ENCODE measurements at regions not wholly inside any gene's neighbourhood (a gene's known extent, or its start where the extent isn't known, plus 50 kb on each side); places are given as distances from the start of the nearest gene placed in this dataset.

DNA sequence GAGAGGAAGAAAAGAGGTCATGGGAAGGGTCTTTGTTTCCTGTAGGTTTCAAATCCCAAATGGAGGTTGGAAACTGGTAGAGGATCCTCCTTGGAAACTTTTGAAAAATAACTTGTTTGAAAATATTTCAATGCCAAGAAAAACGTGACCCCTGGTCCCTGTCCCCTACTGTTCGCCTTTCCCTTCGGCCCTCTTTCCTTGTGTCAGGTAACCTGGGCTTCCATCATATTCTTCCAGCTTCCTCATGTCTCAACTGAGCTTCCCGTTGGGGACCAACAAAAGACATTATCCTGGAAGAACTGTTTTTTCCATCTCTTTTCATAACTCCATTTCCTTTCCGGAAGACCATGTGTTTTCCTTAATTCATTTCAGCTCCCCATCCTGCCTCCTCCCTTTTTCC, 266.8 kb upstream of the ANKRD55 start:
- H3K9me3 Mint-ChIP-seq: no peaks in the 10 kb centered on the region
- H3K4me1 Mint-ChIP-seq: peaks cover 4 to 11% (median 11%) of the 10 kb centered on the region in 3 donors
- Histone ChIP-seq H3K4me3 (ENCODE audit: low read length) (no peak overlapping the region), H3K36me3 (ENCODE audit: insufficient read depth, low read length) (no peaks in the 10 kb centered on the region), H3K27me3 (ENCODE audit: insufficient read depth, low read length, poor library complexity, severe bottlenecking) (no peaks in the 10 kb centered on the region), H3K4me1 (ENCODE audit: insufficient read depth, low read length) (peaks cover 11% of the 10 kb centered on the region), H3K27ac (ENCODE audit: low read depth, low read length) (no peak overlapping the region), H3K9me3 (ENCODE audit: low read length) (no peaks in the 10 kb centered on the region)
- ChIA-PET CTCF (no interaction called here), POLR2A (no interaction called here)
- DNase-seq: no peak
- H3K36me3 Mint-ChIP-seq: peaks cover 0 to 2% (median 0%) of the 10 kb centered on the region in 3 donors
- H3K4me3 Mint-ChIP-seq: no peak overlapping the region
- no peak overlapping the region for H3K27ac Mint-ChIP-seq
- H3K27me3 Mint-ChIP-seq: peaks cover 3 to 7% of the 10 kb centered on the region in 2 donors

DNA sequence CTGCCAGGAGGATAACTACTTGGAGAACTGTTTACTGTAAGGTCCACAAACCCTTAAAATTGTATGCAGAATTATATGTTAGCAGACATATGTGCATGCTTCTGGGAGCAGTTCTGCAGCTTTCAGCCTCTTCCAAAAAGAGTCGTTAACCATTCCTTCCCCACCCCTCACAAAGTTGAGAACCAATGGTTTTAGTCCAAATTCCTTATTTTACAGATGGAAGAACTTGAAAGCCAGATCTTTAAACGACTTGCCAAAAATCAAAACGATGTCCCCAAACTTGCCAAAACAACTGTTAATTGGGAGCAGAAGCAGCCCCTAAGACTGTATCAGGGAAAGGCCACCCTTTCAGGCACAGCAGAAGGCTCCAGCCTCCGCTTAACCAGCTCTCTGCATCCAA, 266.4 kb upstream of the ANKRD55 start:
- Mint-ChIP-seq H3K9me3 (no peaks in the 10 kb centered on the region), H3K4me3 (no peak overlapping the region), H3K27ac (no peak overlapping the region), H3K36me3 (peaks cover 0 to 2% (median 0%) of the 10 kb centered on the region in 3 donors), H3K4me1 (peaks cover 4 to 11% (median 11%) of the 10 kb centered on the region in 3 donors), H3K27me3 (peaks cover 3 to 11% of the 10 kb centered on the region in 2 donors)
- Histone ChIP-seq H3K4me3 (ENCODE audit: low read length) (no peak overlapping the region), H3K9me3 (ENCODE audit: low read length) (no peaks in the 10 kb centered on the region), H3K4me1 (ENCODE audit: insufficient read depth, low read length) (peaks cover 11% of the 10 kb centered on the region), H3K27ac (ENCODE audit: low read depth, low read length) (no peak overlapping the region), H3K36me3 (ENCODE audit: insufficient read depth, low read length) (no peaks in the 10 kb centered on the region), H3K27me3 (ENCODE audit: insufficient read depth, low read length, poor library complexity, severe bottlenecking) (no peaks in the 10 kb centered on the region)
- POLR2A ChIA-PET: no interaction called here
- CTCF ChIA-PET: no interaction called here
- no peak for DNase-seq

DNA sequence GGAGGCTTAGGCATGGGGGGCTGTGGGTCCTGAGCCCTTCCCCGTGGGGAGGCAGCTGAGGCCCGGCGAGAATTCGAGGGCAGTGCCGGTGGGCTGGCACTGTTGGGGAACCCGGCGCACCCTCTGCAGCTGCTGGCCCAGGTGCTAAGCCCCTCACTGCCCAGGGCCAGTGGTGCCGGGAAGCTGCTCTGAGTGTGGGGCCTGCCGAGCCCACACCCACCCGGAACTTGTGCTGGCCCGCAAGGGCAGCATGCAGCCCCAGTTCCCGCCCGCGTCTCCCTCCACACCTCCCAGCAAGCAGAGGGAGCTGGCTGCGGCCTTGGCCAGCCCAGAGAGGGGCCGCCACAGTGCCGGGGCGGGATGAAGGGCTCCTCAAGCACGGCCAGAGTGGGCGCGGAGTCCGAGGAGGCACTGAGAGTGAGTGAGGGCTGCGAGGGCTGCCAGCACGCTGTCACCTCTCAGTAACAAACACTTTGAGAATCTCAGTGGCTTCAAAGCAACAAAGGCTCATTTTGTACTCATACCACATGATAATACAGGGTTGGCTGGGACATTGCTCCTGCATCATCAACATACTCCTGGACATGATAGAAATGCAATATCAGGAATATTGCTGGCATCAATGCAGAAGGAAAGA, 265.7 kb upstream of the ANKRD55 start:
- Histone ChIP-seq H3K36me3 (ENCODE audit: insufficient read depth, low read length) (no peaks in the 10 kb centered on the region), H3K4me1 (ENCODE audit: insufficient read depth, low read length) (peaks cover 11% of the 10 kb centered on the region), H3K27me3 (ENCODE audit: insufficient read depth, low read length, poor library complexity, severe bottlenecking) (no peaks in the 10 kb centered on the region), H3K9me3 (ENCODE audit: low read length) (no peaks in the 10 kb centered on the region), H3K4me3 (ENCODE audit: low read length) (no peak overlapping the region), H3K27ac (ENCODE audit: low read depth, low read length) (no peak overlapping the region)
- peaks cover 4 to 11% (median 11%) of the 10 kb centered on the region in 3 donors for H3K4me1 Mint-ChIP-seq
- H3K36me3 Mint-ChIP-seq: peaks cover 0 to 2% (median 0%) of the 10 kb centered on the region in 3 donors
- ChIA-PET CTCF (no interaction called here), POLR2A (no interaction called here)
- H3K9me3 Mint-ChIP-seq: no peaks in the 10 kb centered on the region
- no peak overlapping the region for H3K27ac Mint-ChIP-seq
- H3K27me3 Mint-ChIP-seq: peaks cover 3 to 14% of the 10 kb centered on the region in 2 donors
- no peak overlapping the region for H3K4me3 Mint-ChIP-seq
- no peak for DNase-seq

DNA sequence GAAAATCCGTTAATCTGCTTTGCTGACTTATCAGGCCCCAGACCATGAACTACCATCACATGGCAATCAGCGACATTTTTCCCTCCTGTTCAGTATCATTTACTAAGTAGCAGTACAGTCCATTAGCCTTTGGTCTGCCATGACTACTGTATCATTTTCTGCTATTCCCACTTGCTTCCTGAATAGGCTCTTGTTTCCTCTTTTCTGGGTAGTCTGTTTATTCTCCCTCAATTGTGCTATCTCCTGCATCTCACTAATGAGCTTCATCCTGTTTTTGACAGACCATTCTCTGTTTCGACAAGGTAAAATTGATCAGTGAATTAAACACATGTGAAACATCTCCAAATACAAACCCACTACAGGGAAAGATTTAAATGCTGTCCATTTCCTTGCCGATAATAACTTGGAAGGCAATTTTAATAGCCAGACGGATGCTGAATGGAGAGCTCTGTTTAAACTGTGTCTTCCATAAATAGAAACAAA, 263.5 kb upstream of the ANKRD55 start:
- no peaks in the 10 kb centered on the region for H3K9me3 Mint-ChIP-seq
- peaks cover 0 to 2% (median 0%) of the 10 kb centered on the region in 3 donors for H3K36me3 Mint-ChIP-seq

DNA sequence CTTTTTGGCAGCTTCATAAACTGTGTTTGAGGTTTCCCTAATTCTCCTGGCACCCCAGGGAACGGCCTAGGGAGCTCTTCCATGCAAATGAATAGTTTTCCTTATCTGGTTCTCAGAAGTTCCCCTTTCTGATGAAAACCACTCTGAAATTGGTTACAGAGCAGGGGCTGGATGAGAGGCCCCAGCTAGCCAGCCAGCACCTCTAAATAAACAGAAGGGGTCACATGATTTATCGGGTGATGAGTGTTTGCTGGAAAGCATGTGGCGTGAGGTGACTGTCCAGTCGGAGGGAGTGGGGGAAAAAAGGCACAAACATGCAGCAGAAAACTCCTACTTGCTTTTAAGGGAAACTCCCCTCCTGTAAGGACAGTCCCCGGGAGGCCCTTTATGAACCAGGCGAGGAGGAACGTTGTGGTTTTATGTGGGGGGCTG, 261.2 kb upstream of the ANKRD55 start:
- Mint-ChIP-seq H3K27me3 (peaks cover 2 to 27% of the 10 kb centered on the region in 2 donors), H3K4me3 (no peak overlapping the region), H3K36me3 (peaks cover 0 to 2% (median 0%) of the 10 kb centered on the region in 3 donors), H3K9me3 (no peaks in the 10 kb centered on the region), H3K27ac (no peak overlapping the region), H3K4me1 (peaks cover 0 to 5% (median 0%) of the 10 kb centered on the region in 3 donors)
- Histone ChIP-seq H3K4me3 (ENCODE audit: low read length) (no peak overlapping the region), H3K36me3 (ENCODE audit: insufficient read depth, low read length) (no peaks in the 10 kb centered on the region), H3K4me1 (ENCODE audit: insufficient read depth, low read length) (peaks cover 15% of the 10 kb centered on the region), H3K27me3 (ENCODE audit: insufficient read depth, low read length, poor library complexity, severe bottlenecking) (no peaks in the 10 kb centered on the region), H3K27ac (ENCODE audit: low read depth, low read length) (no peak overlapping the region), H3K9me3 (ENCODE audit: low read length) (no peaks in the 10 kb centered on the region)
- no peak for DNase-seq
- CTCF ChIA-PET: no interaction called here
- POLR2A ChIA-PET: no interaction called here

More for the DNA sequence above, 263.5 kb upstream of the ANKRD55 start:
- no peak overlapping the region for H3K4me3 ChIP-seq (ENCODE audit: low read length)
- Mint-ChIP-seq H3K27ac (no peak overlapping the region), H3K4me1 (peaks cover 0 to 5% (median 3%) of the 10 kb centered on the region in 3 donors), H3K4me3 (no peak overlapping the region), H3K27me3 (peaks cover 5 to 21% of the 10 kb centered on the region in 2 donors)
- H3K36me3 ChIP-seq (ENCODE audit: insufficient read depth, low read length): no peaks in the 10 kb centered on the region
- H3K9me3 ChIP-seq (ENCODE audit: low read length): no peaks in the 10 kb centered on the region
- H3K27ac ChIP-seq (ENCODE audit: low read depth, low read length): no peak overlapping the region
- POLR2A ChIA-PET: no interaction called here
- CTCF ChIA-PET: no interaction called here
- DNase-seq: no peak
- H3K4me1 ChIP-seq (ENCODE audit: insufficient read depth, low read length): peaks cover 9% of the 10 kb centered on the region
- H3K27me3 ChIP-seq (ENCODE audit: insufficient read depth, low read length, poor library complexity, severe bottlenecking): no peaks in the 10 kb centered on the region

DNA sequence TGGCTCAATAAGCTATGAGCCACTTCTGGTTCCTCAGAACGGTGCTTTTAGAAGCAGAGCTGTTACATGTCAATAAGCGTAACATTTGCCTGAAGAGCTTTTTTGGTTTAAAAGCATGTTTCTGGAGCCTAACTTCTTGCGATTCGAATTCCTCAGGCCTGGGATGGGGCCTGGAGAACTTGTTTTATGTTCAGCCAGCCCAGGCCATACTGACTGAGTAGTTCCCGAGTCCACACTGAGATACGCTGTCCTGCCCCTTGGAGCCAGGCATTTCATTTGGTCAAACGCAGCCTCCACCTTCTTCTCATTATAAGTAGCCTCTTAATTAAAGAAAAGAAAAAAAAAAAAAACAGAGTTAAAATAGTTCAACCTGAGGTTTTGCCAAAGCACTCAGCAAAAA, 260.6 kb upstream of the ANKRD55 start:
- CTCF ChIA-PET: no interaction called here
- no peaks in the 10 kb centered on the region for H3K27me3 ChIP-seq (ENCODE audit: insufficient read depth, low read length, poor library complexity, severe bottlenecking)
- Mint-ChIP-seq H3K4me1 (peaks cover 0 to 5% (median 0%) of the 10 kb centered on the region in 3 donors), H3K4me3 (no peak overlapping the region), H3K27me3 (peaks cover 2 to 27% of the 10 kb centered on the region in 2 donors), H3K9me3 (no peaks in the 10 kb centered on the region), H3K36me3 (peaks cover 0 to 2% (median 0%) of the 10 kb centered on the region in 3 donors), H3K27ac (no peak overlapping the region)
- H3K27ac ChIP-seq (ENCODE audit: low read depth, low read length): no peak overlapping the region
- no peak for DNase-seq
- H3K4me3 ChIP-seq (ENCODE audit: low read length): no peak overlapping the region
- POLR2A ChIA-PET: no interaction called here
- H3K9me3 ChIP-seq (ENCODE audit: low read length): no peaks in the 10 kb centered on the region
- no peaks in the 10 kb centered on the region for H3K36me3 ChIP-seq (ENCODE audit: insufficient read depth, low read length)
- H3K4me1 ChIP-seq (ENCODE audit: insufficient read depth, low read length): peaks cover 15% of the 10 kb centered on the region

DNA sequence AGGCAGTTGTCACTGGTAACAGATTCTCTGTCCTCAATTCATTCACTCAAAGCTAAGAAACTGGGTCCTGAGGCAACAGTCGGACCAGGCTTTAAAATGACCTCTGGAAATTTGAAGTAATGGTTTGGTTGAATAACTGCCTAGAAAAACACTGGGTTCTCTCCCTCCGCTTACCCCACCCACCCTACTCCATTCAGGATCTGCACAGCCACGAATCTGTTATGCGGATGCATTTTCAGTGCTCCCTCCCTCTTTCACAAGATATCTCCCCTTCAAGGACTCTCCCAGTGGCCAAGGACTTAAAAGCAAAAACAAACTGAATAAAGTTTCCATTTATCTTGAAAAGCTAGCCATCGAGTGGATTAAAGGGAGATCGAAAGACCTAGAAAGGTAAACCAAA, 260.2 kb upstream of the ANKRD55 start:
- H3K4me3 Mint-ChIP-seq: no peak overlapping the region
- H3K27ac Mint-ChIP-seq: no peak overlapping the region
- DNase-seq: no peak
- Histone ChIP-seq H3K4me3 (ENCODE audit: low read length) (no peak overlapping the region), H3K4me1 (ENCODE audit: insufficient read depth, low read length) (peaks cover 15% of the 10 kb centered on the region), H3K9me3 (ENCODE audit: low read length) (no peaks in the 10 kb centered on the region), H3K27ac (ENCODE audit: low read depth, low read length) (no peak overlapping the region), H3K36me3 (ENCODE audit: insufficient read depth, low read length) (no peaks in the 10 kb centered on the region), H3K27me3 (ENCODE audit: insufficient read depth, low read length, poor library complexity, severe bottlenecking) (no peaks in the 10 kb centered on the region)
- ChIA-PET CTCF (no interaction called here), POLR2A (no interaction called here)
- H3K27me3 Mint-ChIP-seq: peaks cover 2 to 31% of the 10 kb centered on the region in 2 donors
- peaks cover 0 to 1% (median 0%) of the 10 kb centered on the region in 5 donors for H3K9me3 Mint-ChIP-seq
- H3K36me3 Mint-ChIP-seq: peaks cover 0 to 2% (median 0%) of the 10 kb centered on the region in 3 donors
- peaks cover 0 to 5% (median 0%) of the 10 kb centered on the region in 3 donors for H3K4me1 Mint-ChIP-seq

DNA sequence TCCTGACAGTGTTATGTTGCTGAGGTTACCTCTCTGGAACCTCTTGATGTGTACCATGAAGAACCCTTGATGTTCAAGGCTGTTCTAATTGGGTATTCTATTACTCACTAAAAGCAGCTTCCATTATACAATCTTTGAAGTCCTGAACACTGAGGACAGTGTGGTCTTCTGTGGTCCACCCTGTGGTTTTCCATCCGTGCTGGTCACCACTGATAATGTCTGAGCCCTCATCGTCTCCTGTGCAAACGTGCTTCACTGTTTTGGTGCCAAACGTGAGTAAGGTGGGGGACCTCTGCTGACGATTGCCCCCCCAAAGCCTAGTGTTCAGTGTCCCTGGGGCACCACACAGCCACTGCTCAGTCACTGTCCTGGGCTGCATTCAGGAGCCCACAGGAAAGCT, 259.7 kb upstream of the ANKRD55 start:
- Mint-ChIP-seq H3K4me3 (no peak overlapping the region), H3K4me1 (peaks cover 0 to 5% (median 0%) of the 10 kb centered on the region in 3 donors)
- CTCF ChIA-PET: no interaction called here

More for the DNA sequence above, 259.7 kb upstream of the ANKRD55 start:
- peaks cover 2 to 31% of the 10 kb centered on the region in 2 donors for H3K27me3 Mint-ChIP-seq
- no peaks in the 10 kb centered on the region for H3K36me3 ChIP-seq (ENCODE audit: insufficient read depth, low read length)
- H3K9me3 ChIP-seq (ENCODE audit: low read length): no peaks in the 10 kb centered on the region
- peaks cover 0 to 3% (median 0%) of the 10 kb centered on the region in 5 donors for H3K9me3 Mint-ChIP-seq
- H3K36me3 Mint-ChIP-seq: peaks cover 0 to 2% (median 0%) of the 10 kb centered on the region in 3 donors
- no peak overlapping the region for H3K4me3 ChIP-seq (ENCODE audit: low read length)
- DNase-seq: no peak
- peaks cover 15% of the 10 kb centered on the region for H3K4me1 ChIP-seq (ENCODE audit: insufficient read depth, low read length)
- POLR2A ChIA-PET: no interaction called here
- no peak overlapping the region for H3K27ac ChIP-seq (ENCODE audit: low read depth, low read length)
- no peaks in the 10 kb centered on the region for H3K27me3 ChIP-seq (ENCODE audit: insufficient read depth, low read length, poor library complexity, severe bottlenecking)
- no peak overlapping the region for H3K27ac Mint-ChIP-seq
